DND-41 (cell line): ENCODE measurements at regions not wholly inside any gene's neighbourhood (a gene's known extent, or its start where the extent isn't known, plus 50 kb on each side); places are given as distances from the start of the nearest gene placed in this dataset.

Source experiments
- CTCF ChIP-seq: IDR thresholded peaks from 2 replicates; pipeline ENCODE4 v1.5.1; 2012; ENCODE audit warnings: borderline replicate concordance, low read length, moderate library complexity, mild to moderate bottlenecking; ENCODE audit not compliant: poor library complexity, severe bottlenecking; ENCODE audit errors: extremely low read depth
- EZH2 ChIP-seq: IDR thresholded peaks from 3 replicates; pipeline ENCODE4 v1.6.1; 2012; ENCODE audit warnings: borderline replicate concordance, low read depth, mild to moderate bottlenecking, moderate library complexity, low read length, inconsistent platforms; ENCODE audit not compliant: severe bottlenecking

GRCh38 chr6:63460971-63461370 lies 111.3 kb upstream of the LOC128125822 start:
- no peak for TF ChIP-seq EZH2
- TF ChIP-seq CTCF: no peak
